ENCODE measurements at regions not wholly inside any gene's neighbourhood (a gene's known extent, or its start where the extent isn't known, plus 50 kb on each side); places are given as distances from the start of the nearest gene placed in this dataset.

DNA sequence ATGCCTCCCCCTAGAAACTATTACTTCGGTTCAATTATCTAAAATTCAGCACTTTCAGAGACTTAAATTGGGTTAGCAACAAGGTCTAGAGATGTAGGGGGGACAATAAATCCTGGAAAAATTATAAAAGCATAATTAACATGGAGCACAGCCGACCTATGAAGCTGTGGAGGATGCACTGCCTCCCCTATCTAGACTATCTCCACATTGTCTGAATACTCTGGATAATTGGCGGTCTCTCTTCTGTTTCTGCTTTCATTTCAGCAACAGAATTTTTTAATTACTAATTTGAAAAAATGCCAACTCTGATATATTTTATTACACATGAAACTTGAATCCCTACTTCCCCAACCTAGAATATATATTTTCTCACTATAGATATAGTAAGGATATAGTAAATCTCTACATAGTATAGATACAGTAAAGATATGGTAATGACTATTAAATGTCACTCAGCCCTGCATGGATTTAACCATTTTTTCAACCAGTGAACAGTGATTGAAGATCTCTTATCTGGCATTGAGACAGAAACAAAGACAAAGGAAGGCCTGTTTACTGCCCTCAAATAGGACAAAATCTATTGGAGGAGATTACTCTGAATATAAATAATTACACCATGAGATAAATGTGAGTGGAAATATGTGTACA, 157.6 kb downstream of the BLID start:
- TF ChIP-seq, protein P1, sequence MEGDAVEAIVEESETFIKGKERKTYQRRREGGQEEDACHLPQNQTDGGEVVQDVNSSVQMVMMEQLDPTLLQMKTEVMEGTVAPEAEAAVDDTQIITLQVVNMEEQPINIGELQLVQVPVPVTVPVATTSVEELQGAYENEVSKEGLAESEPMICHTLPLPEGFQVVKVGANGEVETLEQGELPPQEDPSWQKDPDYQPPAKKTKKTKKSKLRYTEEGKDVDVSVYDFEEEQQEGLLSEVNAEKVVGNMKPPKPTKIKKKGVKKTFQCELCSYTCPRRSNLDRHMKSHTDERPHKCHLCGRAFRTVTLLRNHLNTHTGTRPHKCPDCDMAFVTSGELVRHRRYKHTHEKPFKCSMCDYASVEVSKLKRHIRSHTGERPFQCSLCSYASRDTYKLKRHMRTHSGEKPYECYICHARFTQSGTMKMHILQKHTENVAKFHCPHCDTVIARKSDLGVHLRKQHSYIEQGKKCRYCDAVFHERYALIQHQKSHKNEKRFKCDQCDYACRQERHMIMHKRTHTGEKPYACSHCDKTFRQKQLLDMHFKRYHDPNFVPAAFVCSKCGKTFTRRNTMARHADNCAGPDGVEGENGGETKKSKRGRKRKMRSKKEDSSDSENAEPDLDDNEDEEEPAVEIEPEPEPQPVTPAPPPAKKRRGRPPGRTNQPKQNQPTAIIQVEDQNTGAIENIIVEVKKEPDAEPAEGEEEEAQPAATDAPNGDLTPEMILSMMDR (IDR thresholded peaks at IDR 0.05; ENCODE audit: insufficient read depth, low read depth, low read length, missing control alignments) = no peak
- no peak overlapping the region for H3K4me3 ChIP-seq (ENCODE audit: low read depth, low read length)
- DNase-seq (ENCODE audit: low read depth) = no peak

DNA sequence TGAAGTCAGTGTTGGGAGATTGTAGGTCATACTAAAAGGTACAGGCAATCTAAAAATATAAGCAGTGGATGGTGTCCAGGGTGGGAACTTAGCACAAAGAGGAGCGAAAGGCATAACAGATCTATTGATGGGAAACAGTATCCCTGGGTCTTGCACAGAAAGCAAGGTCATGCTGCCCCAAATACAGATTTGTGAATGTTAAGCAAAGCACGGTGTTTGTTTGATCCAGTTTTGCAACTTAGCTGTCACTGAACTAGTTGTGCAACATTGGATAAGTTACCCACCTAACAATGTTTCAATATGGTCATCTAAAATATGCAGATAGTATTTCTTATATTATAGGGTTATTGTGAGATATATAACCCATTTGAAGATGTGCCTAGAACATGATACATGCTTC, 162.9 kb downstream of the BLID start:
- no peak overlapping the region for H3K4me3 ChIP-seq (ENCODE audit: low read depth, low read length)
- TF ChIP-seq, protein P1 (IDR thresholded peaks at IDR 0.05; ENCODE audit: insufficient read depth, low read depth, low read length, missing control alignments) = no peak
- DNase-seq (ENCODE audit: low read depth) = no peak

DNA sequence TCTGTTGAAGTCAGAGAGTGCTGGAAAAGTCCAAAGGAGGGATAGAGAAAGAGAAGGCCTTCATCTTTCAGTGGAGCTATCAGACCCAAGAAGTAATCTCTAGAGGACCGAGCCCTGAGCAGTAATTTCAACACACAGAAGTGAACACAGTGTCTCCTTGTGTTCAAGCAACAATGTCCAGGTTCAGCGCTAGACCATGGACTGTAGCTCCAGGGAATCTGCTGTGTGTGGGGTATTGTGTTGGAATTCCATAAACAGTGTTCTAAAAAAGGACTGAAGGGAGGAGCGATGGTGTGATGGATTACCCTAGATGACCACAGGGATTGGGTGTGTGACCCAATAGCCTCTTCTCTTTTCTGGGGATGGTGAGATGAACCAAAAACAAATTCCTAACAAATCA, 165.9 kb downstream of the BLID start:
- TF ChIP-seq, protein P1 (IDR thresholded peaks at IDR 0.05; ENCODE audit: insufficient read depth, low read depth, low read length, missing control alignments) = no peak
- no peak overlapping the region for H3K4me3 ChIP-seq (ENCODE audit: low read depth, low read length)
- DNase-seq (ENCODE audit: low read depth) = no peak

DNA sequence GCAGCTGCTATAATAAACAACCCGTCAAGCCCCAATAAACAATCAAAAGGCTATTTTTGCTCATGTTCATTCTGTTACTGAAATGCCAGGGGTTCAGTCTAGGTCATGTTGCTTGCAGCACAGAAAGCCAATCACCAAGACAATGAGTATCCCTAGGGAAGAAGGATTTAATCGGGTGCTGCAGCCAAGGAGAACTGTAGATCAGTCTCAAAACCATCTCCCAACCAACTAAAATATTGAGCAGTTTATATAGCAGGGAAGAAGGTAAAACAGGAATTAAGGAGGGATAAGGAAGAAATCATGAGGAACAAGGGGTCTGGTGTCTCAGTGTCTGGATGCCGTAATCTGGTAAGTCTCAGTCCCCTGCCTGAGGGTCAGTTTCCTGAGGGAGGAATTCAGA, 169.5 kb downstream of the BLID start:
- H3K4me3 ChIP-seq (ENCODE audit: low read depth, low read length) = no peak overlapping the region
- no peak for DNase-seq (ENCODE audit: low read depth)
- TF ChIP-seq, protein P1 (IDR thresholded peaks at IDR 0.05; ENCODE audit: insufficient read depth, low read depth, low read length, missing control alignments) = no peak

DNA sequence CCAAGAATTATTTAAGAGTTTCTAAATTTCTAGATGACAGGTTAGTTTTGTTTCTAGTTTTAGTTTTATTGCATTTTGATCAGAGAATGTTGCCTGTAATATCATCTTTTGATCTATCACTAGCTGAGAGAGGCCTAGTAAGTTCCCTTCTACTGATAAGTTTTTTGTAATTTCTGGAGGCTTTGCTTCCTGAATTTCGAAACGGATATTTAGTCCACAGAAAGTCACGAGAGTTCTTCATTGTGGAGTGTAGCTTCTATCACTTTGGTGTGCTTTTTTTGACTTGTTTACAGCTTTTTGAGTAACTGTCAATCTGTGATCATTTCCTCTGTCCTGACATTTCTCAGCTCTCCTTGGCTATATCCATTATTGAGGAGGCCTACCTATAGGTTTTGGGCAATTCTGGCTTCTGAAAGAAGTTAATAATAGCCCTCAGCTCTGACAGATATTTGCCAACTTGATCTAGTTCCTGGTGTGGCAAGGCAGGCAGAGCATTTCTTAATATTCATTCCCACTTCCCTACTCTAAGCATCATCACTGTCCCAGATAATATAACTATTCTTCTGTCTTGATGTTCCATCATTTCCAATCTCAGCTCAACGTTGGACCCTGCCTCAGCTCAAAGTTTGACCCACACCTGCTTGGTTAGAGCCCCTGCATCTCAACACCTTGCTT, 171.3 kb downstream of the BLID start:
- DNase-seq (ENCODE audit: low read depth) = no peak
- TF ChIP-seq, protein P1 (IDR thresholded peaks at IDR 0.05; ENCODE audit: insufficient read depth, low read depth, low read length, missing control alignments) = no peak
- no peak overlapping the region for H3K4me3 ChIP-seq (ENCODE audit: low read depth, low read length)

DNA sequence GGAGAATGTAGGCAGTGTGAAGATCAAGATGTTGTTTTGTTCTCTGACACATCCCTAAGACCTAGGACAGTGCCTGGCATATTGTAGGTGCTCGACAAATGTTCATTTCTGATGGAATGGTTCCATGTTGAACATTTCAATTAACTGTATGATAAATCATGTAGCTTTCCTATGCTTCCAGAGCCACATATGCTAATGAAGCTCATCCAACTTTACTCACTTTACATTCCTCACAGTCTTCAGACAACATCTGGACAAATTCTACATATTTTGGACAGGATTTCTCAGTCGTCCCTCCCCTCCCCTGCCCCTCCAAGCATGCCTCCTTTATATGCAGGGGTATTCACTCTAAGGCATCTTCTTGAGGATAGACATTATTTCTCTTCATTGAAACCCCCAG, 177.9 kb downstream of the BLID start:
- H3K4me3 ChIP-seq (ENCODE audit: low read depth, low read length) = no peak overlapping the region
- TF ChIP-seq, protein P1 (IDR thresholded peaks at IDR 0.05; ENCODE audit: insufficient read depth, low read depth, low read length, missing control alignments) = no peak
- DNase-seq (ENCODE audit: low read depth) = no peak

All from GM12865 (cell line).